ENCODE measurements at regions not wholly inside any gene's neighbourhood (a gene's known extent, or its start where the extent isn't known, plus 50 kb on each side); places are given as distances from the start of the nearest gene placed in this dataset.

DNA sequence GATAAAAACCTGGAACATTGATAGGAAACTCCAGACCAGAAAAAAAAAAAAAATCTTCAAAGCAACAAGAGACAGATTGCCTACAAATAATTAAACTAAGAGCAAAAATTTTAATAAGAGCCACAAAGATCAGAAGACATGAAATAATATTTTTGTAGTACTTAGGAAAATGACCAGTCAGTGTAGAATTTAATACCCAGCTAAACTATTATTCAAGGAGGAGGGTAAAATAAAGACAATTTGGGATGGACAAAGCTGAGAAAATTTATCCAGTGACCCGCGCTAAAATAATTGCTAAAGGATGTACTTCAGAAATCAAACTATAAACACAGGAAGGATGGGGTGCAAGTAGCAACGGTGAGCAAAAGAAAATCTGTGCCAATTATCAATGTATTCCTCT is 133.2 kb downstream of the AQP9 start:
- DNase-seq = no peak

DNA sequence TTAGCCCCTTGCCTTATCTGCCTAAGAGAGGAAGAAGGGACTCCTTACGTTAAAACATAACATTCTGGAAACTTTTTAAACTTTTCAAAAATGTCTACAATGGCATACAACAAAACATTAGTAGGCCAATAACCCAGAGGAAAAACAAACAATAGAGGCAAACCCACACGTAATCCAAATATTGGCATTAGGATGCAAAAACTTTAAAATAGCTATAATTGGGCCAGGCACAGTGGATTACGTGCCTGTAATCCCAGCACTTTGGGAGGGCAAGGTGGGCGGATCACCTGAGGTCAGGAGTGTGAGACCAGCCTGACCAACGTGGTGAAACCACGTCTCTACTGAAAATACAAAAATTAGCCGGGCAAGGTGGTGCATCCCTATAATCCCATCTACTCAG is 134.9 kb downstream of the AQP9 start:
- DNase-seq = no peak

DNA sequence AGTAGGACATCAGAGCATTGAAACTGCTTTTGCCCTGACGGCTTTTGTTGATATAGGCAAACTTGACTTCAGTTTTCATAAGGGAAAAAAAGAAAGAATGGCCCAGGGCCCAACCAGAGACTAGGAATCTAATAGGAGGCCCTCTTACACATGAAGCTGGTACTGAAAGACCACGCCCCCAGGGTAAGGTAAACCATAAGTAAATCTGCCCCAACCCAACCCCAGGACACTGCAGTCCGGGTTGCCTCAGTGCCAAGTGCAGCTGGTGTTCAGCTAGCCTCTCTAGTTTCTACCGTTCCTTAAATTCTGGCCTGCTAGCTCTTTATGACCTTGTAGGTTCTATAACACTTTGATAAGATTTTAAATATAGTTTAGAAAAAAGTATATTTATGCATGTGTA is 136.7 kb downstream of the AQP9 start:
- DNase-seq = no peak

DNA sequence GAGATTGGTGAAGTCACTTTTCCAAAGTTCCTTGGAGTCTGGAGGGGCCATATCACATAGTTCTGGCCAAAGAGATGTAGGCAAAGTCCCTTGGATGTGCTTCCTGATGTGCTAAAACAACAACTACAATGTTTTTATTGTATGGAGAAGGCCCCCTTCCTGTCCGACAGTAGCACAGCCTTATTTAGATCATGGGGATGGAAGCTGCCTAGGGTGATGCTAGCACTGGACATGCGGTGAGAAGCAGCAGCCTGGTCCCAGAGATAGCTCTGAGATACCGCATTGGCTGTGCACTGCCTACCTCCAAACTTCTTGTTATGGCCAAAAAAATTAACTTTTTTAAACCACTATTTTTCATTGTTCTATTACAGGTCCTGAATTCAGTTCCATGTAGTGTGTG is 137.6 kb downstream of the AQP9 start:
- DNase-seq = no peak

DNA sequence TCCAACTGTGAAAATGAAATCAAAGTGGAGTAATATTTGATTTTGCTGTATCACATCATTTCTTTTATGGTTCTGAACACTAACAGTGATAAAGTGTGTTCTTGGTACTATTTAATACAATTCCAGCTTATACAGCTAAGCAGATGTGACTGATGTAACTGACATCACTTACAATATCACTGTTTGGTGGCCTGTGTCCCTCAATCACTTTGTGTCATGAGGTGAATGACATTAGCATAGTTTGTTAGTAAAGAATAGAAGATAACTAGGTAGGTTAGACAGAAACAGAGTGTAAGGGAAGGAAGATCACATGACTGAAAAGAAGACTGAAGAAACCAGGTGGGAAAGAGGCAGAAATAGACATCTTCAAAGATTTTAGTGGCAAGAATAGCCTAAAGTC is 138.7 kb downstream of the AQP9 start:
- DNase-seq = no peak

DNA sequence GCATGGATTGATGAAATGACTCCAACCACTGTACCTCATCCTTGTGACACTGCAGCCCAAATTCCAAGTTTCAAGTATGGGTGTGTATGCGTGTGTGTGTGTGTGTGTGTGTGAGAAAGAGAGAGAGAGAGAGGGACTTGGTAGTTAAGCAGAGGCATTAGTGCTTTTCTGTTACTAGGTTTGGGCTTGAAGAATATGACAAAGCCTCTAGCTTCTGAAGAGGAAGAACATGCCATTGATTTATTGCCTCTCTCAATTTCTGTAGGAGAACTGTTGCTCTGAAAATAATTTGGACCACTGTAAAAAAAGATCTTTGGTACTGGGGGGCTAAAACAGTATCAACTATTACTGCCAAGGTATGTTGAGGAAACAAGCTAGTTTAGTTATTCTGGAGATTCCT is 139.2 kb downstream of the AQP9 start:
- DNase-seq = no peak

DNA sequence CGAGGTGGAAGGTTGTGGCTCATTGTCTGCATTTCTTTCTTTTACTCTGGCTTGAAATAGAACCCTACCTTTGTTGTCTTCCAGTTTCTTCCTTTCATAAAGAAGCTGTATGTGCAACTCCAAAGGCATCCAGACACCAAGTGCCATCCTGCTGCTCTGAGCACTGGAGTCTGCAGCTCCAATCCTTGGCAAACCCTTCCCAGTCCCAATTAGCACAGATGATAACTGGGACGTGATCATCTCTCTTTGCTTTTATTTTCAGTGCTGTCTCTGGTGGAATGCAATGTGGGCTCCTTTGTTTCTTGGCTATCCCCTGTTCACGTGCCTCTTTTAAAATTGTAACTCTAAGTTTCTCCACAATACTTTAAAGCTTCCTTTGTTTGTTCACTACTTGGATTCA is 140.9 kb downstream of the AQP9 start:
- no peak for DNase-seq

DNA sequence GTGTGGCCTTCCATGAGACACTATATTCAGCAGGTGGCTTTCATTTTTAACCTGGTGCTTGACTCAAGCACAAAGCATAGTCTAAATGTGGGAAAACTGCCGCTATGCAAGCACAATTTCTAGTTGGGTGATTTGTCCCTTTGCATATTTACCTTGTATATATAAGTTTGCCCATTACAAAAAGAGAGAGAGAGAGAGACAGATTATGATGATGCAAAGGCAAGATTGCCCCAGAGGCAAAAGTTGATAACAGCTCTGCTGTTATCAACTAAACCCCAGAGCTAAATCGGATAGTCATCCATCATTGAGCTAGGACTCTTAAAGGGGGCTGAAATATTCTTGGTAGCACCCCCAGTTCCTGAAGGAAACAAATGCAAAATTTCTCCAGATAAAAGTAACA is 141.5 kb downstream of the AQP9 start:
- DNase-seq = no peak

DNA sequence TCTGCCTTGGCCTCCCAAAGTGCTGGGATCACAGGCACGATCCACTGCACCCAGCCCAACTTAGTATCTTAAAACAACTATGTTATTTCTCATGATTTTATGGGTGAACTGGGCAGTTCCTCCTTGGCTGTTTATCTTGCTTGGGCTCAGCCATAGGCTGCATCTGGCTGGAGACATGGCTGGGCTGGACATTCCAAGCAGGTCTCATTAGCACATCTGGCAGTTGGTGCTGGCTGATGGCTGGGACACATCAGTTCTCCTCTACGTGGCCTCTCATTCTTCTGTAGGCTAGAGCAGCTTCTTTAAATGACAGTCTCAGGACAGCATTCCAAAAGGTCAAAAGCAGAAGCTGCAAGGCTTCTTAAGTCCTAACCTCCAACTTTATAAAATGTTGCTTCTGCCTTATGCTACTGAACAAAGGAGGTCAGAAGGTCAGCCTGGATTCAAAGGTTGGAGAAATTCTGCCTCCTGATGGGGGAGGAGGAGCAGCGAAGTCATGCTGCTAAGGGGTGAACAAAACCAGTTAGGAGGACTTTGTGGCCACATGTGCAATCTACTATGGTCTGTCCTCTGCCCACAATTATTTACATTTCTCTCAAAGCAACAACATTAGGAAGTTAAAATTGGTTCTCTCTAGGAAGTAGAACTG is 144.0 kb downstream of the AQP9 start:
- DNase-seq = no peak

DNA sequence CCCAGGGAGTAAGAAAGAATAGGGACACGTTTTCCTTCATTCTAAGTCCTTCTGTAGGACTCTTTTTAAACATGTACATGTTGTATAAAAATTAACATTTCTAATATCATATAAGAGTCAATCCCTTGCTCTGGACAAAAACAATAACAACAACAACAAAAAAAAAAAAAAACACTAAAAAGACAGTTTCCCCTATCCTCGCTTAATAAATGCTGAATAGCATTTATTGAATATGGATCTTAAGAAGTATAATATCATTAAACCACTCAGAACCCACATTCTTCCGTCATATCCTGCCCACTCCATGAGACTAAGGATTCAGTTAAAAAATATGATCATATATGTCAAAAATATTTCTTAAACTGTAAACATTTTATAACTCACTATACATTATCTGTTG is 145.1 kb downstream of the AQP9 start:
- DNase-seq = no peak

DNA sequence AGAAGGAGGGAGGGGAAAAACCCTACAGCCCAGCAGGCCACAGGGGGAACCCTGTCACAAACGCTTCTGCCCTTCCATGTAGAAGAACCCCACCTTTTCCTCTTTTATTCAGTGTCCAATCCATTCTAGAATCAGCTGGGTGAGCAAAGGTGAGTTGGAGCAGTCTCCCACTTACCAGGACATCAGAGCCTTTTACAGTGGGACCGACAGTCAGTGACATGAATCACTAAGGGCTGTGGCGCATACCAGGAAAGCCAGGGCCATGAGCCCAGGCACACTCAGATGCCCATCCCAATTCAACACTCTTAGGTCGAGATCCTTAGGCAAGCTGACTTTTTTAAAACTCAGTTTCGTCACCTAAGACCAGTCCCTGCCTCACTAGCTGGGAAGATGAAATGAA is 146.1 kb downstream of the AQP9 start:
- no peak for DNase-seq

DNA sequence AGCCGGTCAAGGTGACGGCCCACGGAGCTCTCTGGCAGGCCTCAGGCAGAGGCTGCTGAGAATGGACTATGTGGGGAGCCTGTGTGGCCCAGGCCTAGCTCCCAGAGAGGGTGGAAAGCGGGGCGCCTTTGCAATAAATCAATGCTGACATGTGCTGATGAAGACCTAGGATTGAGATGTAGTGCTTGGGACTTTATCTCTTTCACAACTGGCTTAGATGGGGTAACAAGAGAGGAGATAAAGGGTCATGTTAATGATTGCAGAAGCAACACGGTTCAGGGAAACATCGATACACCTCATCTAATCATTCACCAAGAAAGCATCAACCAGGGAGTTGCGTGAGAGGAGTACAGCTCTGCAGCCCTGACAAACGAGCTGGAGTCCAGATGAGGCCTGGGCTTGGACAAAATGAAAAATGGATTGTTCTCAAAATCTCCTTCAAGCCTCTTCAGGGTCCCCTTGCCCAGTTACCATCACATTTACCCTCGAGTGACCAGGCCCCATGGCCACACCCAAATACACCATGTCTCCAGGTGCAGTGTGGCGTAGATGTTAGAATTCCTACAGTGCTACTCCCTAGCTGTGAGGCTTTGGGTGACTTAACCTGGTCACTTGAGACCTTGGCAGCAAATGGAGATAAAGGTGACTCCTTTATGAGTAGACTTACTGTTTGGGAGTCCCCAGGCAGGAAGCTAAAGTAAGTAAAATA is 146.4 kb upstream of the LIPC start:
- DNase-seq = no peak

DNA sequence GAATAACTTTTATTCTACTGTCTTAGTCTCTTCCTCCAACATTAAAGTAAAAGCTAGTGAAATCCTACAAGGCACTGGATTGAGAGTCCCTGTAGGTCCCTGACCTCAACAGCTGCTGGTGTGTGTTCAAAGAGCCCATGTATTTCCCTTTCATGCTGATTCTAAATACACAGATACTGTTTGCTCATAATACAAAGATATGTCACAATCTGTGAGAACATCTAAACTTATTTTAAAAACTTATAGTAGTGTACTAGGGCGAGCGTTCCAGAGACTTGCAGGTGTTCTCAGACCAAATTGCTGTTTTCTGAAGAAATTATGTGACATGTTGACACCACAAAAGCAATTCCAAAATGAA is 145.9 kb upstream of the LIPC start:
- no peak for DNase-seq

DNA sequence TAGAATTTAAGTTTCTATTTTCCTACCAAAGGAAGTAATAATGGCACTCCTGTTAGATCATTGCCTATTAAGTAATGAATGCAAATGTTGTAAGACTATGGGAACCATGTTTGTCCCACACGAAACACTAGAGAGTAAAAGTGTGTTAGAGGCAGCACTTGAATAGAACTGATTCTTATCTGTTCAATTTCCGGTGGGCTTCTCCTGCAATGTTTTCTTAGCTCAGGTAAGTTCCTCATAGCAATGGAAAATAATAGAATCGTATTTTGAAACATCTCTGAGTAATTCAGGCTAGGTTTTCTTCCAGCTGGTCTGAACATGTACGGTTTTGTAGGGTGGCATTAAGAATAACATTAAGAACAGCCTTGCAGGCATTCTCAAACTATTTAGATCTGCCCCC is 145.3 kb upstream of the LIPC start:
- DNase-seq = no peak

DNA sequence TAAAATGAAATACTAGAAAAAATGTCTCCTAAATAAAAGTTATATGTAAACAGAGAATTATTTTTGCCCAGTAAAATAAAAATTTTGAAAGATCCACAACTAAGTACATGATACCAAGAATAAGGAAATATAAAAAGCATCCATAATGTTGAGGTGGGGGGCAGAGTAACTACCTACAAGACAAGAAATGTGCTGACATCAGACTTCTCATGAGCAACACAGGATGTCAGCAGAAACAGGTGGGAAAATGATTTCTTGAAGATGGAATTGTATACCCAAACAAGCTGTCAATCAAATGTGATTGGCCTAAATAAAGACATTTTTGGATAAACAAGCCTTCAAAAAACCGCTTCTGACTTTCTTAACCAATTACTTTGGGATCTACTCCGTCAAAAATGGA is 143.9 kb upstream of the LIPC start:
- no peak for DNase-seq

DNA sequence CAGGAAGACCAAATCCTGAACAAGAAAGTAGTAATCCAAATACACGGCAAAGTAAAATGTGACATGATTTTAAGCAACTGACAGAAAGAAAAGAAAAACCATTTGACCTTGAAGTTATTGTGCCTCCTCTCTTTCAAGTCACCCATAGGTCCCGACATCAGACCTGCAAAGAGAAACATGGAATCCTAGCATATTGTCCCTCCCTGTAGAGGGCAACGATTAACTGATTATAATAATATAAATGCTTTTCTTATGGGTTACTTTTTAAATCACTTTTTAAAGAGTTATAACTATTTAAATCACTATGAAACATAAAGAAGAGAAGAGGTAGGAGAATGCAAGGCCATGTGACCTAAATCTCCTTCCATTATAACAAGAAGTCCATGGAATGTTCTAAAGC is 143.2 kb upstream of the LIPC start:
- no peak for DNase-seq

DNA sequence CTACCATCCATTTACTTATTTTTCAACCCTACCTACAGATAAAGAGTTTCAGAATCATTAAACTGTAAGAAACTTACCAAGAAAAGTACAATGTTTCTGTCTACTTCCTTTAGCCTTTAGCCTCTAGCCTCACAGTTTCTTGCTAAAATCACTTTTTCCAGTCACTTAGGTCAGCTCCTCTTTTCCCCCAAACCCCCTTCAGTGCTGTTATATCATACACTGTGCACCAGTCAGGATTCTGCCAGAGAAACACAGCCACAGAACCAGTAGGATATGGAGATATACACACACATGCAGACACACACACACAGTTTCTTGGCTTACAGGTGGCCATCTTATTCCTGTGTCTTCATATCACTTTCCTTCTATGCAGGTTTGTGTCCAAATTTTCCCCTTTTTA is 139.9 kb upstream of the LIPC start:
- no peak for DNase-seq

DNA sequence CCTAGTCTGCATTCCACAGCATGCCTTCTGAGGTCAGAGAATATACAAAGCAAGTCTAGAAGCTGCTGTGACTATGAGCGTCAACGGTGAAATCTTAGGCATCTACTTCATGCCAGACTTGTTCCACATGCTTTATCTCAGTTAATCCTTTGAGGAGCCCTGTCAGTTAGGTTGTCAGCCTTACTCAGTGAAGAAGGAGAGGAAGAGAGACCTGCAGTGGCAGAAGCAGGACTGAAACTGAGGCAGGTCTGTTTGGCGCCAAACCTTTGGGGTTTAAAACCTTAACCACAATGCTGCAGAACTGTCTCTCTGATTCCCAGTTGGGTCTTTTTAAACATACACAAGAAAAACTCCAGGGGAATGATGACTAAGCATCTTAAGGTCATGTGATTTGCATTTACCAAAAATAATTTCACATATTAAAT is 139.0 kb upstream of the LIPC start:
- no peak for DNase-seq

DNA sequence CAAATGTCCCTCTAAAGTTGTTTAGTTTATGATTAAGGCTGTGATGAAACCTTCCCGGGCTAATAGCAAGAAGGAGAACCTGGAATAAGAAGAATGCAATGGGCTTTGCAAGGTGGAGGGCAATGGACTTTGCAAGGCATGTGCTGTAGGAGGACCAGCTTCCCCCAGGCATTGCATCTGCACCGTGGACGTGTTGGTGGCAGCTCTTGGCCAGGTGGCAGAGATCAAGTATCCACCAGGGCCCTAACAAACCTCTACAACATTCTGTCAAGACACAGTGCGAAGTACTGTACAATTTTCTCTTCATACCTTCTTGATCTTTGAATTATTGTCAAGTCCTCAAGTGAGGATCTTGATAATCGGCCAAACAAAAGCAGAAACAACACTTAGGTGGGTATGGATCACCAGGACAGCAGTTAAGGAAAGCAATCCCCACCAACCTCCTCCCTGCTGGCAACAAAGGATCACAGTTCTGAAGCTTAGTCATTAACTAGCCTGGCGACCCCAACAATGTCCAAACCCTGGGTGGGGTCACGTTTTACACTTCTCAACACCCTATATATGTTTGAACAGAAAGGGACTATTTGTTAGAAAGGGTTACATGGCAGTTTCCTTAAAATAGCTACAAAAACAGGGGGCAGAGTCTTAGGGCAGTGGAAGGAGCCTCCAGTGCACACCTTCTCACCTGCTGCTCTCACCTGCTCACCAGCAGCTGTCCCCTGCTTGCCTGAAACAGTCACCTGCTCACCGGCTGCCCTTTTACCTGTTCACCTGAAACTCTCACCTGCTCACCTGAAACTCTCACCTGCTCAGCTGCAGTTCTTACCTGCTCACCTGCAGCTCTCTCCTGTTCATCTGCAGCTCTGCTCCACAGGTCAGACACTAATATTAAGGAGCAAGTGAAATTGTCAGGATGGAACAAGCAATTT is 137.9 kb upstream of the LIPC start:
- DNase-seq = no peak

DNA sequence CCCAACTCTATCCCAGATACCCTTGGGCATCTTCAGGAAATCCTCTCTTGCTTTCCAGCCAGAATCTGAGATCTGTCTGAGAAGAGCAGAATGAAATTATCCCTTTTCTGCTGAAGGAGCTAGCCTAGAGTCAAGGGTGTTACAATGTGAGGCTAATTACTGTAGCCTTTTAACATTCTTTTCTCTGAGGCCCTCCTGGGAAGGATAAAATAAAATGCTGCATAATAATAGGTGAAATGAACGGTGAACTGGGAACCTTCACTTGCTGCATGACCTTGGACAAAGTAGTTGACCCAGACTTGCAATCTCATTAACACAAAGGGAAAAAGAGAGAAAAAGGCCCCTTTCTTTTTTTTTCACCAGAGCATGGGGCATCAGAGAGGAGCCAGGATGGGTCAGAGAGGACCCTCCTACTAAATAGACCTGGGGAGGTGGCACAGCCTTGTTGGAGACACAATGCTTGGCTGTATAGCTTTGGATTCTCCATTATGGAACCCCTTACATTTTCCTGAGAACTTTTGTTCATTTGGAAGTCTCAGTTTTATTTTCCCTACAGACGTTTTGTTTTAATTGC is 137.0 kb upstream of the LIPC start:
- no peak for DNase-seq

DNA sequence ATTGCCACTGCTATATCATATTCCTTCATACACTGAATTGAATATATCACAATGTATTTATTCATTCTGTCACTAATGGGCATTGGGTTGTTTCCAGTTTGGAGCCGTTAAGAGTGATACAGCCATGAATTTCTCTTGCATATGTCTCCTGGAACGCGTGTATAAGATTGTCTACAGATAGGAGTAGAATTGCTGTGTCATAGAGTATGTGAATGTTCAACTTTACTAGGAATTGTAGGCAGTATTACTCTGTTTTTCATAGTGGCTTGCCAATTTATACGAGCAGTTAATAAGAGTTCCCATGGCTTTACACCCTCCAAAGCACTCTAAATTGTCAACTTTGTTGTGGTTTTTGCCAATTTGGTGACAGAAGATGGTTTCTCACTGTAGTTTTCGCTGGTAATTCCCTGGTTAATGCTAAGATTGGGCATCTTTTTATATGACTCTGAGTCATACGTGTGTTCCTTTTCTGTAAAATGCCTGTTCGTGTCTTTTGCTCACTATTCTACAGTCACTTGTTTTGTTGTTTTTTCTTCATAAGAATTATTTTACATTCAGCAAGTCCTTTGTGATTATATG is 136.1 kb upstream of the LIPC start:
- no peak for DNase-seq

DNA sequence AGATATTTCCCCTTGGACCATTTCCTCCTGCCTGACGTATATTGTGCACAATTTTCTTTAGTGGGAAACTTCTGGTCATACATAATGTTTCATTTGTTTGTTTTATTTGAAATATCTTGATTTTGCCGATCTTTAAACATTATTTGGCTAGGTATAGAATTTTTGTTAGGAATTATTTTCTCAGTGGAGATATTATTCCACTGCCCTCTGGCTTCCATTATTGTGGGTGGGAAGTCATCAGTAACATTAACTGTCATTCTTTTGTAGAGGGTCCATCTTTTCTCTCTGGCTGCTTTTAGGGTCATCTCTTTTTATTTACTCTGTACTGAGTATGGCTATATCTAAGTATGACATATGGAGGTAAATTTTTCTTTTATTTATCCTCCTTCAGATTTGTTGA is 135.5 kb upstream of the LIPC start:
- DNase-seq = no peak

DNA sequence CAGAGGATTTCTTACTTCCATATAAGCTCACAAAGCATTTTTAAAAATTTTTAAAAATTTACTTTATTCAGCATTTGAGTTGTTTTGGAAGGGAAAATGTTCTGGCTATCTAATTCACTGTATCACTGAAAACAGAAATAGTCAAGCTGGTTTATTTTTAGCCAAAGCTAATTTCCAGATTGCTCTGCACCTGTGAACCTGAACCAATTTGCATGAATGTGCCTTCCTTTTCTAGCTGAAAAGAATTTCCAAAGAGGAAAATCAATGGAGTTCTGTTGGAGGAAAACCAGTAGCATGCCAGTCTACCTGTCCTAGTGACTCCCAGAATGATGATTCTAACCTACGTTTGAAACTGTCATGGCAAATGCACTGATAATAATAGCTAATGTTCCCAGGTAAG is 134.2 kb upstream of the LIPC start:
- no peak for DNase-seq

Data from left hindlimb (tissue), 1 donor.